Smooth muscle cell (in vitro differentiated cells): ENCODE measurements at regions not wholly inside any gene's neighbourhood (a gene's known extent, or its start where the extent isn't known, plus 50 kb on each side); places are given as distances from the start of the nearest gene placed in this dataset.

Experiments
- DNase-seq: peaks from one replicate; lab custom pipeline; 2025; ENCODE audit not compliant: unreplicated experiment; lab: John Stamatoyannopoulos, UW
- H2AFZ ChIP-seq: fragments of 200-600 bp; sonication (generic); 2 replicates; pipeline ENCODE4 v1.6.0; 2016; ENCODE audit warnings: antibody characterized with exemption, low read depth, mild to moderate bottlenecking
- H3F3A ChIP-seq: fragments of 200-600 bp; sonication (generic); 2 replicates; pipeline ENCODE4 v1.6.0; 2017; ENCODE audit warnings: antibody characterized with exemption, low read depth
- H3K27ac ChIP-seq: fragments of 200-600 bp; sonication (generic); 2 replicates; pipeline ENCODE4 v1.5.1; 2016; ENCODE audit warnings: low read depth, mild to moderate bottlenecking
- H3K27me3 ChIP-seq: fragments of 200-600 bp; sonication (generic); 2 replicates; pipeline ENCODE4 v1.6.1; 2016; ENCODE audit warnings: low read depth, mild to moderate bottlenecking
- H3K36me3 ChIP-seq: fragments of 200-600 bp; sonication (generic); 2 replicates; pipeline ENCODE4 v1.5.1; 2016; ENCODE audit warnings: low read depth
- H3K4me1 ChIP-seq: fragments of 200-600 bp; sonication (generic); 2 replicates; pipeline ENCODE4 v1.5.1; 2016; ENCODE audit warnings: low read depth
- H3K4me2 ChIP-seq: fragments of 200-600 bp; sonication (generic); 2 replicates; pipeline ENCODE4 v1.6.0; 2016; ENCODE audit warnings: mild to moderate bottlenecking
- H3K4me3 ChIP-seq: fragments of 200-600 bp; sonication (generic); 2 replicates; pipeline ENCODE4 v1.5.1; 2016; ENCODE audit warnings: mild to moderate bottlenecking
- H3K79me2 ChIP-seq: fragments of 200-600 bp; sonication (generic); 2 replicates; pipeline ENCODE4 v1.6.0; 2016; ENCODE audit warnings: low read depth, mild to moderate bottlenecking
- H3K9ac ChIP-seq: fragments of 200-600 bp; sonication (generic); 2 replicates; pipeline ENCODE4 v1.6.0; 2016; ENCODE audit warnings: low read depth
- H3K9me3 ChIP-seq: fragments of 200-600 bp; sonication (generic); replicated peaks from 2 replicates; pipeline ENCODE4 v1.5.1; 2016; ENCODE audit warnings: low read depth
- H4K20me1 ChIP-seq: fragments of 200-600 bp; sonication (generic); 2 replicates; pipeline ENCODE4 v1.6.0; 2016; ENCODE audit warnings: low read depth
- CTCF ChIP-seq: fragments of 200-600 bp; sonication (generic); IDR thresholded peaks from 2 replicates; pipeline ENCODE4 v1.5.1; 2017; ENCODE audit warnings: borderline replicate concordance, mild to moderate bottlenecking, antibody characterized with exemption; ENCODE audit not compliant: insufficient read depth, poor library complexity, severe bottlenecking
- WGBS: methylation state at CpG from one replicate; pipeline ENCODE4 v1.1.7; 2016; ENCODE audit warnings: low lambda C conversion rate; 5-methylcytosine and 5-hydroxymethylcytosine counted together

- Histone ChIP-seq H3K4me2 (peak overlapping the region; percentile 64), H4K20me1 (no peaks in the 10 kb centered on the region), H3K79me2 (no peaks in the 10 kb centered on the region), H3K9me3 (no peaks in the 10 kb centered on the region), H3K4me1 (peaks cover 24% of the 10 kb centered on the region), H2AFZ (no peak overlapping the region), H3K4me3 (no peak overlapping the region), H3K27ac (peak overlapping the region; percentile 64), H3K36me3 (no peaks in the 10 kb centered on the region), H3K9ac (no peak overlapping the region), H3F3A (no peaks in the 10 kb centered on the region), H3K27me3 (no peaks in the 10 kb centered on the region)
- TF ChIP-seq CTCF: no peak
- WGBS: 33% methylated on average over 7 of the region's 7 CpGs
- no peak for DNase-seq
Measured at GRCh38 chr2:858646-859045, 92.0 kb upstream of the SNTG2 start.

GRCh38 chr2:857937-858336 lies 92.7 kb upstream of the SNTG2 start:
- no peak for DNase-seq

GRCh38 chr2:857081-857480 lies 93.6 kb upstream of the SNTG2 start:
- H3K36me3 ChIP-seq: no peaks in the 10 kb centered on the region
- no peak for TF ChIP-seq CTCF
- H3K27me3 ChIP-seq: no peaks in the 10 kb centered on the region
- no peaks in the 10 kb centered on the region for H4K20me1 ChIP-seq
- DNase-seq: no peak
- H3K4me2 ChIP-seq: peak overlapping the region; percentile 46
- no peaks in the 10 kb centered on the region for H3F3A ChIP-seq
- no peak overlapping the region for H2AFZ ChIP-seq
- H3K4me3 ChIP-seq: no peak overlapping the region
- H3K9ac ChIP-seq: no peak overlapping the region
- H3K9me3 ChIP-seq: no peaks in the 10 kb centered on the region
- H3K79me2 ChIP-seq: no peaks in the 10 kb centered on the region
- H3K27ac ChIP-seq: no peak overlapping the region
- H3K4me1 ChIP-seq: peaks cover 24% of the 10 kb centered on the region
- WGBS: 89% methylated on average over 8 of the region's 8 CpGs

More at GRCh38 chr2:857937-858336, 92.7 kb upstream of the SNTG2 start:
- Histone ChIP-seq H3F3A (no peaks in the 10 kb centered on the region), H3K36me3 (no peaks in the 10 kb centered on the region), H3K4me3 (no peak overlapping the region), H3K27ac (peak overlapping the region; percentile 64), H3K27me3 (no peaks in the 10 kb centered on the region), H2AFZ (no peak overlapping the region), H3K4me2 (peak overlapping the region; percentile 64), H3K9me3 (no peaks in the 10 kb centered on the region), H3K4me1 (peaks cover 24% of the 10 kb centered on the region), H4K20me1 (no peaks in the 10 kb centered on the region), H3K79me2 (no peaks in the 10 kb centered on the region), H3K9ac (no peak overlapping the region)
- no peak for TF ChIP-seq CTCF
- WGBS: 57% methylated on average over 6 of the region's 6 CpGs

GRCh38 chr2:856456-856855 lies 94.2 kb upstream of the SNTG2 start:
- Histone ChIP-seq H3K27me3 (no peaks in the 10 kb centered on the region), H3K79me2 (no peaks in the 10 kb centered on the region), H4K20me1 (no peaks in the 10 kb centered on the region), H3K27ac (no peak overlapping the region), H3K4me3 (no peak overlapping the region), H3K9me3 (no peaks in the 10 kb centered on the region), H3K36me3 (no peaks in the 10 kb centered on the region), H3K4me1 (peaks cover 22% of the 10 kb centered on the region), H2AFZ (no peak overlapping the region), H3K4me2 (peak overlapping the region; percentile 46), H3K9ac (no peak overlapping the region), H3F3A (no peaks in the 10 kb centered on the region)
- DNase-seq: no peak
- no peak for TF ChIP-seq CTCF
- WGBS: 71% methylated on average over 5 of the region's 5 CpGs
